ENCODE measurements at regions not wholly inside any gene's neighbourhood (a gene's known extent, or its start where the extent isn't known, plus 50 kb on each side); places are given as distances from the start of the nearest gene placed in this dataset.

DNA sequence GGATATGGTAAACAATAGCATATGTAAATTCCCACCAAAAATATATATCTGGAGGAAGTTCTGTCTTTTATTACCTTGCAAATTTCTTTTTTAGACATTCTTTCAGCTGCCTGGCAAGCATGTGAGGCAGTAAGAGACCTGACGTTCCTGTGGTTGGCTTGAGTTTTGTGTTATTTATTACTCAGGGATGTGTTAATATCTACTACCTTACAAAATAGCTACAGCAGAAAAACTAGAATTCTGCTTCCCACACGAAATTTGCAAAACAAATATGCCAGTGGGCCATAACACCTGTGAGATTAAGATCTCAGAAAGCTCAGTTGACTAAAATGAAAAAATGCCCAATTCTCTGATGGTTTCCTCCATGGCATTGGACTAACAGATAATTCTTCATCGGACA, 274.2 kb downstream of the TMEM167A start:
- TF ChIP-seq SIN3A (IDR thresholded peaks at IDR 0.05; ENCODE audit: low read depth, low read length) (no peak), IRF5 (IDR thresholded peaks at IDR 0.05; ENCODE audit: borderline replicate concordance) (no peak), FOS (IDR thresholded peaks at IDR 0.05; ENCODE audit: borderline replicate concordance, extremely low read depth, insufficient read length) (no peak), MLLT1 (IDR thresholded peaks at IDR 0.05) (no peak), SMC3 (IDR thresholded peaks at IDR 0.05; ENCODE audit: borderline replicate concordance, low read length) (no peak), SPI1 (IDR thresholded peaks at IDR 0.05; ENCODE audit: borderline replicate concordance, insufficient read depth, low read depth, low read length) (no peak), BACH1 (IDR thresholded peaks at IDR 0.05; ENCODE audit: borderline replicate concordance) (no peak), FOXK2 (IDR thresholded peaks at IDR 0.05) (no peak), HDAC6 (IDR thresholded peaks at IDR 0.05; ENCODE audit: unreplicated experiment) (no peak), BHLHE40 (IDR thresholded peaks at IDR 0.05; ENCODE audit: borderline replicate concordance in 1 of 2, low read depth in 2 of 2, low read length in 1 of 2) (no peak), IKZF1 (conservative IDR thresholded peaks at IDR 0.05) (no peak), IRF4 (IDR thresholded peaks at IDR 0.05; ENCODE audit: low read depth, low read length) (no peak), TCF12 (IDR thresholded peaks at IDR 0.05; ENCODE audit: low read depth, low read length) (no peak), MTA2 (IDR thresholded peaks at IDR 0.05; ENCODE audit: low read depth) (no peak), IRF3 (IDR thresholded peaks at IDR 0.05) (no peak), CREB1 (IDR thresholded peaks at IDR 0.05; ENCODE audit: low read depth) (no peak), SUZ12 (IDR thresholded peaks at IDR 0.05; ENCODE audit: unreplicated experiment) (no peak), NBN (IDR thresholded peaks at IDR 0.05) (no peak), EGR1 (IDR thresholded peaks at IDR 0.05; ENCODE audit: borderline replicate concordance in 1 of 2, low read depth in 2 of 2, low read length in 2 of 2) (no peak)
- no peaks in the 10 kb centered on the region for H3K79me2 ChIP-seq (ENCODE audit: control insufficient read depth, insufficient read depth, low read length)
- no peak for FAIRE-seq
- H3K36me3 ChIP-seq (ENCODE audit: control insufficient read depth in 2 of 2, insufficient read depth in 2 of 2, low read length in 1 of 2): no peaks in the 10 kb centered on the region
- BruUV-seq (replicated peaks): no TSS peak
- RAD21 ChIA-PET (ENCODE audit: unreplicated experiment): interaction anchor here (1.1 kb wide), 1 partner anchor 9 kb away, joined by 4 read pairs; no protein-coding TSS in a partner anchor
- H3K4me1 ChIP-seq (ENCODE audit: control insufficient read depth, insufficient read depth, low read length): no peaks in the 10 kb centered on the region
- no peak for DNase-seq (ENCODE audit: low read depth, low spot score)
- 15% methylated on average over 3 of the region's 3 CpGs for WGBS (ENCODE audit: insufficient coverage, insufficient replicate concordance, low lambda C conversion rate, missing lambda C conversion rate)
- H3K27ac ChIP-seq (ENCODE audit: control insufficient read depth, insufficient read depth): no peak overlapping the region
- H3K9ac ChIP-seq (ENCODE audit: control insufficient read depth, insufficient read depth, low read length): no peak overlapping the region
- intact Hi-C loops (cut with micrococcal nuclease; ENCODE audit: unreplicated experiment) (no loop called here), in situ Hi-C loops (cut with MboI) (no loop called here)
- SMC1A ChIA-PET (ENCODE audit: uncharacterized antibody, unreplicated experiment): interaction anchor here (0.7 to 1.3 kb wide), 4 partner anchors 16 to 628 kb away, joined by 3 read pairs; no protein-coding TSS in a partner anchor
- CTCF ChIA-PET: interaction anchor here (1.0 to 1.4 kb wide), 2 partner anchors 8 to 10 kb away, joined by 3 to 8 read pairs; no protein-coding TSS in a partner anchor
- ATAC-seq: peak; percentile 43
- H3K27me3 ChIP-seq (replicated peaks in 1 of 2; ENCODE audit: control insufficient read depth in 2 of 2, insufficient read depth in 2 of 2, low read length in 1 of 2): no peaks in the 10 kb centered on the region
- H3K9me3 ChIP-seq (replicated peaks; ENCODE audit: control insufficient read depth, insufficient read depth, low read length): no peaks in the 10 kb centered on the region; the same call in 2 of the 3 replicates
- no peak overlapping the region for H3K4me3 ChIP-seq
- H4K20me1 ChIP-seq (ENCODE audit: control insufficient read depth, insufficient read depth): no peaks in the 10 kb centered on the region
- no peak overlapping the region for H2AFZ ChIP-seq (ENCODE audit: control insufficient read depth, low read depth, low read length)
- no peak overlapping the region for H3K4me2 ChIP-seq (ENCODE audit: control insufficient read depth, insufficient read depth)
- POLR2A ChIA-PET: no interaction called here

Data from GM12878 (cell line).